ENCODE measurements at regions not wholly inside any gene's neighbourhood (a gene's known extent, or its start where the extent isn't known, plus 50 kb on each side); places are given as distances from the start of the nearest gene placed in this dataset.

DNA sequence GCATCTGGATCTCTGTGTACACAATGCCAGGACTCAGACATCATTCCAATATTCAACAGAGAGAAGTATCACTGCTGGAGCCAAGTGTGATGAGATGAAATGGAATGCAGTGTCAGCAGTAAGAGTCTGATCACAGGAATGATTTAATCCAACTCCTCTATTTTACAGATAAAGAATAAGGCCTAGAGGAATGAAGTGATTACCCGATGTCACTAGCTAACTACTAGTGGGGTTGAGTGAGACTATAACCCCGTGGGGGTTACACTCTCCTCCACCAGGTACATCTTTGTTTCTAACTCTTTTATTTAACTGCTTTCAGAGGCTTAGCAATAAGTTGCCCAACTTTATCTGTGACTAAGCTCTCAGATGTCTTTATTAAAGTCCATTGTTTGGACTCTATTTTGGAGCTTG is 94.2 kb upstream of the FAT3 start:
- H3K27me3 ChIP-seq, result no peaks in the 10 kb centered on the region
- DNase-seq, result no peak
- intact Hi-C loops (cut with DNase I), result loop anchor here in 1 of 4 donors (10.0 kb wide), 1 partner anchor 1186 kb away; no protein-coding TSS in a partner anchor
- H3K4me3 ChIP-seq, result no peak overlapping the region
- no peak overlapping the region for H3K27ac ChIP-seq
- TF ChIP-seq EP300 (IDR thresholded peaks at IDR 0.05) (no peak), POLR2A (IDR thresholded peaks at IDR 0.05) (no peak)
- TF ChIP-seq, protein P1, sequence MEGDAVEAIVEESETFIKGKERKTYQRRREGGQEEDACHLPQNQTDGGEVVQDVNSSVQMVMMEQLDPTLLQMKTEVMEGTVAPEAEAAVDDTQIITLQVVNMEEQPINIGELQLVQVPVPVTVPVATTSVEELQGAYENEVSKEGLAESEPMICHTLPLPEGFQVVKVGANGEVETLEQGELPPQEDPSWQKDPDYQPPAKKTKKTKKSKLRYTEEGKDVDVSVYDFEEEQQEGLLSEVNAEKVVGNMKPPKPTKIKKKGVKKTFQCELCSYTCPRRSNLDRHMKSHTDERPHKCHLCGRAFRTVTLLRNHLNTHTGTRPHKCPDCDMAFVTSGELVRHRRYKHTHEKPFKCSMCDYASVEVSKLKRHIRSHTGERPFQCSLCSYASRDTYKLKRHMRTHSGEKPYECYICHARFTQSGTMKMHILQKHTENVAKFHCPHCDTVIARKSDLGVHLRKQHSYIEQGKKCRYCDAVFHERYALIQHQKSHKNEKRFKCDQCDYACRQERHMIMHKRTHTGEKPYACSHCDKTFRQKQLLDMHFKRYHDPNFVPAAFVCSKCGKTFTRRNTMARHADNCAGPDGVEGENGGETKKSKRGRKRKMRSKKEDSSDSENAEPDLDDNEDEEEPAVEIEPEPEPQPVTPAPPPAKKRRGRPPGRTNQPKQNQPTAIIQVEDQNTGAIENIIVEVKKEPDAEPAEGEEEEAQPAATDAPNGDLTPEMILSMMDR (IDR thresholded peaks at IDR 0.05), result no peak
- WGBS, 3 donors, result 39 to 42% (median 41%) methylated on average over 2 of the region's 2 CpGs
- no peaks in the 10 kb centered on the region for H3K4me1 ChIP-seq (ENCODE audit: insufficient read depth)
- no peaks in the 10 kb centered on the region for H3K36me3 ChIP-seq
- no peaks in the 10 kb centered on the region for H3K9me3 ChIP-seq

DNA sequence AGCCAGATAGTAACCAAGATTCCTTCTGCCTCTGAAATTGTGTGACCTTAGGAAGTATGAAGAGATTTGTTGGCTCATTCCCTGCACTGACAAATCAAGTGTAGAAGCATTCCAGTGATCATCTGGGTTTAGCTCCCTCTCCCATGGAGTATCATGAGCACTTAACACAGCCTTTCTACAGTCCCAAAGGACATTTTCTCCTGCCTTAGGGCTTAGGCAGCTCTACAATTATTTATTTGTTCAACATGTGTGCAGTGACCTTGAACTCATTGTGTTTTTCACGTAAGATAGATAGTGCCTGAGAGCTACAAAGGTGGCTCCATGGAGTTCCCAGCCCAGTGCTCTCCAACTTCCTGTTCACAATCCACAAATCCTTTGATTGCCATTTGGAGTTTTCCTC is 94.8 kb upstream of the FAT3 start:
- Histone ChIP-seq H3K36me3 (no peaks in the 10 kb centered on the region), H3K4me1 (ENCODE audit: insufficient read depth) (no peaks in the 10 kb centered on the region), H3K27me3 (no peaks in the 10 kb centered on the region), H3K9me3 (no peaks in the 10 kb centered on the region), H3K4me3 (no peak overlapping the region), H3K27ac (no peak overlapping the region)
- 4 to 17% (median 4%) methylated on average over 1 of the region's 1 CpG for WGBS, 3 donors
- intact Hi-C loops (cut with DNase I), result loop anchor here in 1 of 4 donors (10.0 kb wide), 1 partner anchor 1185 kb away; no protein-coding TSS in a partner anchor
- TF ChIP-seq POLR2A (IDR thresholded peaks at IDR 0.05), result no peak
- no peak for TF ChIP-seq EP300 (IDR thresholded peaks at IDR 0.05)
- TF ChIP-seq, protein P1 (IDR thresholded peaks at IDR 0.05), result no peak
- no peak for DNase-seq

DNA sequence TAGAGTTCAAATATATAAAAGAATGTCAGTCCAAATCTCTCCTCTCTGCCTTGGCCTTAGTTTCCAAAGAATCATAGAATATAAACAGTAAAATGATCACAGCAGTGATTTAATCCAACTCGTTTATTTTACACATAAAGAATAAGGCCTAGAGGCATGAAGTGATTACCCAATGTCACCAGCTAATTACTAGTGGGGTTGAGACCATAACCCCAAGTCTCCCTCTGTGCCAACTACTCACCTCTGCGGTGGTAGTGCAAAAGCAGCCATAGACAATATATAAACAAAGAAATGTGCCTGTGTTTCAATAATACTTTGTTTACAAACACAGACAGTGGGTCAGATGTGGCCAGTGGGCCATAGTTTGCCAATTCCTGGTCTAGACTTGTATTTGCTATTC is 96.6 kb upstream of the FAT3 start:
- intact Hi-C loops (cut with DNase I), result no loop called here
- Histone ChIP-seq H3K36me3 (no peaks in the 10 kb centered on the region), H3K4me3 (no peak overlapping the region), H3K27me3 (no peaks in the 10 kb centered on the region), H3K4me1 (ENCODE audit: insufficient read depth) (no peaks in the 10 kb centered on the region), H3K27ac (no peak overlapping the region), H3K9me3 (no peaks in the 10 kb centered on the region)
- no peak for DNase-seq
- 67 to 80% (median 77%) methylated on average over 2 of the region's 2 CpGs for WGBS, 3 donors
- TF ChIP-seq EP300 (IDR thresholded peaks at IDR 0.05), result no peak
- TF ChIP-seq, protein P1 (IDR thresholded peaks at IDR 0.05), result no peak
- no peak for TF ChIP-seq POLR2A (IDR thresholded peaks at IDR 0.05)

- no peak overlapping the region for H3K4me3 ChIP-seq
- TF ChIP-seq POLR2A (IDR thresholded peaks at IDR 0.05) (no peak), EP300 (IDR thresholded peaks at IDR 0.05) (no peak)
- TF ChIP-seq, protein P1 (IDR thresholded peaks at IDR 0.05), result no peak
- no peak overlapping the region for H3K27ac ChIP-seq
These were observed 99.3 kb upstream of the FAT3 start for GRCh38 chr11:92125321-92125720.

More at GRCh38 chr11:92125321-92125720, 99.3 kb upstream of the FAT3 start:
- Histone ChIP-seq H3K4me1 (ENCODE audit: insufficient read depth) (no peaks in the 10 kb centered on the region), H3K9me3 (peaks cover 0 to 1% of the 10 kb centered on the region in 2 donors), H3K27me3 (no peaks in the 10 kb centered on the region), H3K36me3 (no peaks in the 10 kb centered on the region)
- DNase-seq, result no peak
- intact Hi-C loops (cut with DNase I), result no loop called here

Data from ovary (tissue), 7 donors.